ENCODE measurements at regions not wholly inside any gene's neighbourhood (a gene's known extent, or its start where the extent isn't known, plus 50 kb on each side); places are given as distances from the start of the nearest gene placed in this dataset.

DNA sequence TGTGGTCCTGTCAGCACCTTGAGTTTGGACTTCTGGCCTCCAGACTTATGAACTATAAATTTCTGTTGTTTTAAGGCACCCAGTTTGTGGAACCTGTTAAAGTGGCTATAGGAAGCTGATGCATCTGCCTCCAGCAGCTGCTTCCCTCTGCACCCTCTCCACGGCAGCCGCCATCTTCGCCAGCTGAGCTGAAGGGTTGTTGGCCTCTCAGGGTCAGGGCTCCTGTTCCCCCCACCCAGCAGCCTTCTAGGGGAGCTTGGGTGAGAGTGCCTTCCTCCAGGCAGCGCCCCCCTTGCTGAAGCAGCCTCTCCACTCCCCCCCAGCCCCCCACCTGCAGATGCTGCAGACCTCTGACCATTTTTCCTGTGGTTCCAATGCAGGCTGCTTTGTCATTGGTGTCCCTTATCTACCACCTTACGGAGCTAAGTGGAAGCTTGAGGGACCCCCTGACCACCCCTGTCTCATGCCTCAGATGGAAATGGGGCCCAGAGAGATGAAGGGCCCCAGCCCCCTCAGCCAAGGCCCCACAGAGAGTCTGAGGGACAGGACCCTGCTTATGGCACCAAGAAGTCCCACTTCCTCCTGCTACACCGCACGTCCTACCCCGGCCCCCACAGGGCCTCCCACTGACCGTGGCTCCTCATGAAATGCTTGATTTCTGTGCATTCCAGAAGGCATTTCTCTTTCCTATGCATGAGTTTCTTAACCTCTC lies 61.4 kb upstream of the TLE3 start:
- TF ChIP-seq SIN3A (IDR thresholded peaks at IDR 0.05; ENCODE audit: low read depth) (no peak), POLR2AphosphoS5 (IDR thresholded peaks at IDR 0.05; ENCODE audit: low read depth, low read length) (no peak), POLR2A (IDR thresholded peaks at IDR 0.05; ENCODE audit: borderline replicate concordance, extremely low read depth, insufficient read depth, insufficient read length) (no peak), CEBPB (IDR thresholded peaks at IDR 0.05; ENCODE audit: low read depth) (no peak), EZH2phosphoT487 (IDR thresholded peaks at IDR 0.05; ENCODE audit: borderline replicate concordance) (no peak), JUND (IDR thresholded peaks at IDR 0.05) (no peak), EZH2 (IDR thresholded peaks at IDR 0.05) (no peak), YY1 (IDR thresholded peaks at IDR 0.05; ENCODE audit: extremely low read depth, insufficient replicate concordance, low read depth, low read length) (no peak), EGR1 (IDR thresholded peaks at IDR 0.05; ENCODE audit: low read depth) (no peak), ZFX (IDR thresholded peaks at IDR 0.05) (no peak), SP1 (IDR thresholded peaks at IDR 0.05; ENCODE audit: low read depth) (no peak), FOSL1 (IDR thresholded peaks at IDR 0.05; ENCODE audit: low read depth) (no peak)
- TF ChIP-seq, protein P1, sequence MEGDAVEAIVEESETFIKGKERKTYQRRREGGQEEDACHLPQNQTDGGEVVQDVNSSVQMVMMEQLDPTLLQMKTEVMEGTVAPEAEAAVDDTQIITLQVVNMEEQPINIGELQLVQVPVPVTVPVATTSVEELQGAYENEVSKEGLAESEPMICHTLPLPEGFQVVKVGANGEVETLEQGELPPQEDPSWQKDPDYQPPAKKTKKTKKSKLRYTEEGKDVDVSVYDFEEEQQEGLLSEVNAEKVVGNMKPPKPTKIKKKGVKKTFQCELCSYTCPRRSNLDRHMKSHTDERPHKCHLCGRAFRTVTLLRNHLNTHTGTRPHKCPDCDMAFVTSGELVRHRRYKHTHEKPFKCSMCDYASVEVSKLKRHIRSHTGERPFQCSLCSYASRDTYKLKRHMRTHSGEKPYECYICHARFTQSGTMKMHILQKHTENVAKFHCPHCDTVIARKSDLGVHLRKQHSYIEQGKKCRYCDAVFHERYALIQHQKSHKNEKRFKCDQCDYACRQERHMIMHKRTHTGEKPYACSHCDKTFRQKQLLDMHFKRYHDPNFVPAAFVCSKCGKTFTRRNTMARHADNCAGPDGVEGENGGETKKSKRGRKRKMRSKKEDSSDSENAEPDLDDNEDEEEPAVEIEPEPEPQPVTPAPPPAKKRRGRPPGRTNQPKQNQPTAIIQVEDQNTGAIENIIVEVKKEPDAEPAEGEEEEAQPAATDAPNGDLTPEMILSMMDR (IDR thresholded peaks at IDR 0.05 in 2 of 3, conservative IDR thresholded peaks at IDR 0.05 in 1 of 3; ENCODE audit: borderline replicate concordance in 1 of 3, insufficient read depth in 1 of 3, low read depth in 2 of 3, low read length in 2 of 3): no peak
- TF ChIP-seq, protein P2, sequence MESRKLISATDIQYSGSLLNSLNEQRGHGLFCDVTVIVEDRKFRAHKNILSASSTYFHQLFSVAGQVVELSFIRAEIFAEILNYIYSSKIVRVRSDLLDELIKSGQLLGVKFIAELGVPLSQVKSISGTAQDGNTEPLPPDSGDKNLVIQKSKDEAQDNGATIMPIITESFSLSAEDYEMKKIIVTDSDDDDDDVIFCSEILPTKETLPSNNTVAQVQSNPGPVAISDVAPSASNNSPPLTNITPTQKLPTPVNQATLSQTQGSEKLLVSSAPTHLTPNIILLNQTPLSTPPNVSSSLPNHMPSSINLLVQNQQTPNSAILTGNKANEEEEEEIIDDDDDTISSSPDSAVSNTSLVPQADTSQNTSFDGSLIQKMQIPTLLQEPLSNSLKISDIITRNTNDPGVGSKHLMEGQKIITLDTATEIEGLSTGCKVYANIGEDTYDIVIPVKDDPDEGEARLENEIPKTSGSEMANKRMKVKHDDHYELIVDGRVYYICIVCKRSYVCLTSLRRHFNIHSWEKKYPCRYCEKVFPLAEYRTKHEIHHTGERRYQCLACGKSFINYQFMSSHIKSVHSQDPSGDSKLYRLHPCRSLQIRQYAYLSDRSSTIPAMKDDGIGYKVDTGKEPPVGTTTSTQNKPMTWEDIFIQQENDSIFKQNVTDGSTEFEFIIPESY (IDR thresholded peaks at IDR 0.05; ENCODE audit: extremely low read depth, insufficient replicate concordance, low read length): no peak
